SK-N-SH (cell line): ENCODE measurements at regions not wholly inside any gene's neighbourhood (a gene's known extent, or its start where the extent isn't known, plus 50 kb on each side); places are given as distances from the start of the nearest gene placed in this dataset.

Experiments
- CHD2 ChIP-seq: fragments of 150-350 bp; IDR thresholded peaks from 2 replicates; pipeline ENCODE4 v1.6.1; 2018; ENCODE audit warnings: low read length; ENCODE audit not compliant: partially characterized antibody
- ELF1 ChIP-seq: IDR thresholded peaks from 2 replicates; pipeline ENCODE4 v1.4.0; 2012
- EZH2phosphoT487 ChIP-seq: fragments of 200-600 bp; sonication (generic); IDR thresholded peaks from 2 replicates; pipeline ENCODE4 v1.6.1; 2017; ENCODE audit warnings: low read depth, mixed run types, mild to moderate bottlenecking, antibody characterized with exemption, moderate library complexity, borderline replicate concordance
- FOSL2 ChIP-seq: IDR thresholded peaks from 2 replicates; pipeline ENCODE4 v1.4.0; 2012; ENCODE audit warnings: low read depth, mild to moderate bottlenecking, moderate library complexity, borderline replicate concordance
- FOXJ3 ChIP-seq: sonication (generic); formaldehyde crosslinking; IDR thresholded peaks from 2 replicates; pipeline ENCODE4 v1.5.1; 2020; ENCODE audit warnings: mild to moderate bottlenecking, missing genetic modification reagents
- GATA2 ChIP-seq: sonication (generic); formaldehyde crosslinking; IDR thresholded peaks from 2 replicates; pipeline ENCODE4 v1.5.0; 2020; ENCODE audit warnings: mild to moderate bottlenecking, missing genetic modification reagents
- IRF3 ChIP-seq: fragments of 150-350 bp; IDR thresholded peaks from 2 replicates; pipeline ENCODE4 v1.6.1; 2016; ENCODE audit warnings: mild to moderate bottlenecking, low read depth, low read length
- JUND ChIP-seq: IDR thresholded peaks from 2 replicates; pipeline ENCODE4 v1.4.0; 2012
- MEF2A ChIP-seq: IDR thresholded peaks from 2 replicates; pipeline ENCODE4 v1.4.0; 2012; ENCODE audit warnings: low read depth, borderline replicate concordance
- MXI1 ChIP-seq: IDR thresholded peaks from 2 replicates; pipeline ENCODE4 v1.6.1; 2012; ENCODE audit warnings: mild to moderate bottlenecking, low read depth, low read length, improper control_type of control experiment
- NRF1 ChIP-seq: IDR thresholded peaks from 2 replicates; pipeline ENCODE4 v1.6.1; 2012; ENCODE audit warnings: low read depth, mild to moderate bottlenecking, low read length
- PBX3 ChIP-seq: IDR thresholded peaks from 2 replicates; pipeline ENCODE4; 2012
- RAD21 ChIP-seq: IDR thresholded peaks from 2 replicates; pipeline ENCODE4 v1.6.1; 2012; ENCODE audit warnings: mild to moderate bottlenecking, low read length
- RFX5 ChIP-seq: IDR thresholded peaks from 2 replicates; pipeline ENCODE4 v1.6.1; 2012; ENCODE audit warnings: mild to moderate bottlenecking, improper control_type of control experiment, low read length
- RXRA ChIP-seq: IDR thresholded peaks from 2 replicates; pipeline ENCODE4 v1.4.0; 2012; ENCODE audit warnings: low read depth, mild to moderate bottlenecking, borderline replicate concordance
- SIN3A ChIP-seq: IDR thresholded peaks from 2 replicates; pipeline ENCODE4 v1.6.1; 2012; ENCODE audit warnings: low read depth, mild to moderate bottlenecking, low read length, moderate library complexity, borderline replicate concordance
- SMC3 ChIP-seq: IDR thresholded peaks from 2 replicates; pipeline ENCODE4 v1.6.1; 2012; ENCODE audit warnings: low read depth, low read length, improper control_type of control experiment
- TAF1 ChIP-seq: IDR thresholded peaks from 2 replicates; pipeline ENCODE4 v1.6.1; 2012; ENCODE audit warnings: low read depth, mild to moderate bottlenecking, low read length, moderate library complexity, borderline replicate concordance
- TCF12 ChIP-seq: IDR thresholded peaks from 2 replicates; pipeline ENCODE4 v1.4.0; 2012
- TEAD4 ChIP-seq: IDR thresholded peaks from 2 replicates; pipeline ENCODE4 v1.4.0; 2012; ENCODE audit warnings: mild to moderate bottlenecking, borderline replicate concordance; ENCODE audit not compliant: insufficient read depth
- USF1 ChIP-seq: IDR thresholded peaks from 2 replicates; pipeline ENCODE4 v1.4.0; 2012; ENCODE audit warnings: low read depth, borderline replicate concordance
- USF2 ChIP-seq: fragments of 150-350 bp; IDR thresholded peaks from 2 replicates; pipeline ENCODE4 v1.6.1; 2017; ENCODE audit warnings: antibody characterized with exemption, low read length, low read depth, borderline replicate concordance
- ZBTB33 ChIP-seq: IDR thresholded peaks from 2 replicates; pipeline ENCODE4 v1.4.0; 2012; ENCODE audit warnings: low read depth, borderline replicate concordance

GRCh38 chr1:29698033-29698432 lies 461.7 kb downstream of the PTPRU start (continued):
- no peak for TF ChIP-seq CHD2
- TF ChIP-seq PBX3, result peak; percentile 39; the same call in 1 of the 2 replicates
- TF ChIP-seq ZBTB33, result no peak
- TF ChIP-seq EZH2phosphoT487, result no peak
- no peak for TF ChIP-seq USF2
- TF ChIP-seq FOXJ3 (CRISPR knock-in tag), result no peak
- no peak for TF ChIP-seq NRF1
- TF ChIP-seq RAD21, result peak; percentile 52
- peak; percentile 51 for TF ChIP-seq SMC3
- TF ChIP-seq GATA2 (CRISPR knock-in tag), result no peak
- no peak for TF ChIP-seq SIN3A
- no peak for TF ChIP-seq IRF3
- no peak for TF ChIP-seq USF1
- TF ChIP-seq MEF2A, result no peak
- TF ChIP-seq MXI1, result no peak
- TF ChIP-seq TCF12, result no peak
- TF ChIP-seq FOSL2, result no peak
- no peak for TF ChIP-seq RXRA
- TF ChIP-seq TEAD4, result no peak
- TF ChIP-seq TAF1, result no peak
- no peak for TF ChIP-seq ELF1
- no peak for TF ChIP-seq RFX5
- TF ChIP-seq JUND, result no peak
